ENCODE measurements at regions not wholly inside any gene's neighbourhood (a gene's known extent, or its start where the extent isn't known, plus 50 kb on each side); places are given as distances from the start of the nearest gene placed in this dataset.

GRCh38 chr16:64657316-64658011, 464.4 kb downstream of the CDH11 start:
- TF ChIP-seq CTCF (IDR thresholded peaks at IDR 0.05): no peak
- no peak for TF ChIP-seq POLR2A (IDR thresholded peaks at IDR 0.05)
- no peak for TF ChIP-seq POLR2AphosphoS5 (IDR thresholded peaks at IDR 0.05)
- no peak for TF ChIP-seq EP300 (IDR thresholded peaks at IDR 0.05)

Data from stomach (tissue), 4 donors.